ENCODE measurements at regions not wholly inside any gene's neighbourhood (a gene's known extent, or its start where the extent isn't known, plus 50 kb on each side); places are given as distances from the start of the nearest gene placed in this dataset.

GRCh38 chr13:109899316-109899715 is 112.9 kb upstream of the IRS2 start:
- POLR2A ChIA-PET: interaction anchor here (0.7 kb wide), 1 partner anchor 39 kb away, joined by 5 read pairs; no protein-coding TSS in a partner anchor
- in situ Hi-C loops (cut with HindIII; ENCODE audit: low pct_unique_long_range_greater_than_20kb, low sequenced_read_pairs): no loop called here
- intact Hi-C loops (cut with micrococcal nuclease; ENCODE audit: unreplicated experiment): no loop called here

GRCh38 chr13:109897988-109898624 is 111.7 kb upstream of the IRS2 start:
- no peaks in the 10 kb centered on the region for H3K27me3 ChIP-seq (ENCODE audit: control insufficient read depth, insufficient read depth, low read length)
- H3K27ac ChIP-seq (ENCODE audit: low read length): no peak overlapping the region
- BruUV-seq (replicated peaks): no TSS peak
- H3K4me3 ChIP-seq (ENCODE audit: low read depth in 2 of 2, low read length in 2 of 2): no peak overlapping the region
- no peaks in the 10 kb centered on the region for H3K4me1 ChIP-seq (ENCODE audit: control insufficient read depth, insufficient read depth, low read length)
- in situ Hi-C loops (cut with HindIII; ENCODE audit: low pct_unique_long_range_greater_than_20kb, low sequenced_read_pairs): no loop called here
- no peak for TF ChIP-seq TCF7L2 (IDR thresholded peaks at IDR 0.05; ENCODE audit: low read depth, low read length)
- TF ChIP-seq SIN3A (IDR thresholded peaks at IDR 0.05; ENCODE audit: borderline replicate concordance, insufficient read depth, low read depth, low read length): no peak
- TF ChIP-seq CTCF (IDR thresholded peaks at IDR 0.05): no peak
- no peak for TF ChIP-seq POLR2AphosphoS5 (IDR thresholded peaks at IDR 0.05; ENCODE audit: low read depth, low read length)
- TF ChIP-seq REST (IDR thresholded peaks at IDR 0.05; ENCODE audit: insufficient read depth in 1 of 2, low read depth in 2 of 2, low read length in 1 of 2): no peak
- ChIA-PET POLR2A (no interaction called here), CTCF (no interaction called here)
- H3K9me3 ChIP-seq (ENCODE audit: control insufficient read depth, insufficient read depth, low read depth, low read length): no peaks in the 10 kb centered on the region
- no peaks in the 10 kb centered on the region for H3K36me3 ChIP-seq (ENCODE audit: control insufficient read depth, insufficient read depth, low read length)
- no peak for DNase-seq (ENCODE audit: low read depth, low spot score)
- no peak for ATAC-seq
- intact Hi-C loops (cut with micrococcal nuclease; ENCODE audit: unreplicated experiment): no loop called here

More at GRCh38 chr13:109899316-109899715, 112.9 kb upstream of the IRS2 start:
- CTCF ChIA-PET: no interaction called here
- DNase-seq (ENCODE audit: low read depth, low spot score): no peak
- TF ChIP-seq SIN3A (IDR thresholded peaks at IDR 0.05; ENCODE audit: borderline replicate concordance, insufficient read depth, low read depth, low read length) (no peak), CTCF (IDR thresholded peaks at IDR 0.05) (no peak), REST (IDR thresholded peaks at IDR 0.05; ENCODE audit: insufficient read depth in 1 of 2, low read depth in 2 of 2, low read length in 1 of 2) (no peak), TCF7L2 (IDR thresholded peaks at IDR 0.05; ENCODE audit: low read depth, low read length) (no peak), POLR2AphosphoS5 (IDR thresholded peaks at IDR 0.05; ENCODE audit: low read depth, low read length) (no peak)
- Histone ChIP-seq H3K27ac (ENCODE audit: low read length) (no peak overlapping the region), H3K36me3 (ENCODE audit: control insufficient read depth, insufficient read depth, low read length) (no peaks in the 10 kb centered on the region), H3K4me3 (ENCODE audit: low read depth in 2 of 2, low read length in 2 of 2) (no peak overlapping the region), H3K9me3 (ENCODE audit: control insufficient read depth, insufficient read depth, low read depth, low read length) (no peaks in the 10 kb centered on the region), H3K27me3 (ENCODE audit: control insufficient read depth, insufficient read depth, low read length) (no peaks in the 10 kb centered on the region), H3K4me1 (ENCODE audit: control insufficient read depth, insufficient read depth, low read length) (no peaks in the 10 kb centered on the region)
- no TSS peak for BruUV-seq (replicated peaks)
- ATAC-seq: no peak
